MM.1S (cell line): ENCODE measurements at regions not wholly inside any gene's neighbourhood (a gene's known extent, or its start where the extent isn't known, plus 50 kb on each side); places are given as distances from the start of the nearest gene placed in this dataset.

Experiments used
- EZH2phosphoT487 ChIP-seq: fragments of 300-600 bp; sonication (generic); IDR thresholded peaks from 2 replicates; pipeline ENCODE4 v1.6.1; 2018; ENCODE audit warnings: antibody characterized with exemption, low read length
- TF ChIP-seq, protein P1 (sequence below): fragments of 300-600 bp; sonication (generic); IDR thresholded peaks from 2 replicates; pipeline ENCODE4 v1.5.1; 2016; ENCODE audit warnings: antibody characterized with exemption, low read length, mixed read lengths

DNA sequence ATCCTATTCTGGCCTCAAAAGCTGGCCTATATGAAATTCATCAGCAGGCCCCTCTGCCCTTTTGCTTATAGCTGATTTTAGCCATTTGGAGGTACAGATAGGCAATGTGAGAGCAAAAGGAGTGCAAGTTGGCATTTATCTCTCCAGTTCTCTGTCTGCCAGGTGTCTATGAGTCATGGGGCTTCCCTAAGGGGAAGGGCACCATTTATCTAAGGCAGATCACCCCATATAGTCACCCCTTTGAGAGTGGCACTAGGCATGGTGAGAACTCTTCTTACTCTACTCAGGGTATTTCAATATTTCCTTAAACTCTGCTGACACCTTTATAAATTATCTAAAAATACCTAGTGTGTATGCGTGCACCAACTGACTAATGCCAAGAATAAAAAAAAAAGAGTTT is 314.7 kb upstream of the CDH6 start:
- TF ChIP-seq, protein P1, sequence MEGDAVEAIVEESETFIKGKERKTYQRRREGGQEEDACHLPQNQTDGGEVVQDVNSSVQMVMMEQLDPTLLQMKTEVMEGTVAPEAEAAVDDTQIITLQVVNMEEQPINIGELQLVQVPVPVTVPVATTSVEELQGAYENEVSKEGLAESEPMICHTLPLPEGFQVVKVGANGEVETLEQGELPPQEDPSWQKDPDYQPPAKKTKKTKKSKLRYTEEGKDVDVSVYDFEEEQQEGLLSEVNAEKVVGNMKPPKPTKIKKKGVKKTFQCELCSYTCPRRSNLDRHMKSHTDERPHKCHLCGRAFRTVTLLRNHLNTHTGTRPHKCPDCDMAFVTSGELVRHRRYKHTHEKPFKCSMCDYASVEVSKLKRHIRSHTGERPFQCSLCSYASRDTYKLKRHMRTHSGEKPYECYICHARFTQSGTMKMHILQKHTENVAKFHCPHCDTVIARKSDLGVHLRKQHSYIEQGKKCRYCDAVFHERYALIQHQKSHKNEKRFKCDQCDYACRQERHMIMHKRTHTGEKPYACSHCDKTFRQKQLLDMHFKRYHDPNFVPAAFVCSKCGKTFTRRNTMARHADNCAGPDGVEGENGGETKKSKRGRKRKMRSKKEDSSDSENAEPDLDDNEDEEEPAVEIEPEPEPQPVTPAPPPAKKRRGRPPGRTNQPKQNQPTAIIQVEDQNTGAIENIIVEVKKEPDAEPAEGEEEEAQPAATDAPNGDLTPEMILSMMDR = no peak
- no peak for TF ChIP-seq EZH2phosphoT487
